ENCODE measurements at regions not wholly inside any gene's neighbourhood (a gene's known extent, or its start where the extent isn't known, plus 50 kb on each side); places are given as distances from the start of the nearest gene placed in this dataset.

GRCh38 chr4:15149839-15150592, 147.7 kb downstream of the CPEB2 start:
- Mint-ChIP-seq H3K4me1 (ENCODE audit: low read depth) (no peaks in the 10 kb centered on the region), H3K27ac (no peak overlapping the region), H3K4me3 (no peak overlapping the region), H3K27me3 (peaks cover 2% of the 10 kb centered on the region), H3K9me3 (peaks cover 1% of the 10 kb centered on the region), H3K36me3 (no peaks in the 10 kb centered on the region)
- DNase-seq = no peak
- intact Hi-C loops (cut with micrococcal nuclease) = no loop called here
- POLR2A ChIA-PET = no interaction called here
- CTCF ChIA-PET = no interaction called here

GRCh38 chr4:15150631-15151030, 148.3 kb downstream of the CPEB2 start:
- no peaks in the 10 kb centered on the region for H3K36me3 Mint-ChIP-seq
- CTCF ChIA-PET = no interaction called here
- H3K4me1 Mint-ChIP-seq (ENCODE audit: low read depth) = no peaks in the 10 kb centered on the region
- H3K27me3 Mint-ChIP-seq = peaks cover 2% of the 10 kb centered on the region
- intact Hi-C loops (cut with micrococcal nuclease) = no loop called here
- no peak for DNase-seq
- H3K27ac Mint-ChIP-seq = no peak overlapping the region
- H3K4me3 Mint-ChIP-seq = no peak overlapping the region
- POLR2A ChIA-PET = no interaction called here
- H3K9me3 Mint-ChIP-seq = peaks cover 3% of the 10 kb centered on the region

GRCh38 chr4:15151033-15151432, 148.8 kb downstream of the CPEB2 start:
- intact Hi-C loops (cut with micrococcal nuclease) = no loop called here
- no peak overlapping the region for H3K27ac Mint-ChIP-seq

GRCh38 chr4:15153662-15154061, 151.4 kb downstream of the CPEB2 start:
- H3K27ac Mint-ChIP-seq = no peak overlapping the region
- no peaks in the 10 kb centered on the region for H3K36me3 Mint-ChIP-seq
- H3K9me3 Mint-ChIP-seq = peaks cover 3% of the 10 kb centered on the region
- no peaks in the 10 kb centered on the region for H3K4me1 Mint-ChIP-seq (ENCODE audit: low read depth)
- H3K27me3 Mint-ChIP-seq = peaks cover 3% of the 10 kb centered on the region
- CTCF ChIA-PET = no interaction called here
- POLR2A ChIA-PET = no interaction called here
- intact Hi-C loops (cut with micrococcal nuclease) = no loop called here
- no peak overlapping the region for H3K4me3 Mint-ChIP-seq
- no peak for DNase-seq

More at GRCh38 chr4:15151033-15151432, 148.8 kb downstream of the CPEB2 start:
- DNase-seq = no peak
- H3K27me3 Mint-ChIP-seq = peaks cover 2% of the 10 kb centered on the region
- H3K9me3 Mint-ChIP-seq = peaks cover 3% of the 10 kb centered on the region
- ChIA-PET POLR2A (no interaction called here), CTCF (no interaction called here)
- no peak overlapping the region for H3K4me3 Mint-ChIP-seq
- H3K4me1 Mint-ChIP-seq (ENCODE audit: low read depth) = no peaks in the 10 kb centered on the region
- no peaks in the 10 kb centered on the region for H3K36me3 Mint-ChIP-seq

- Mint-ChIP-seq H3K4me3 (no peak overlapping the region), H3K27ac (no peak overlapping the region), H3K9me3 (peaks cover 3% of the 10 kb centered on the region), H3K4me1 (ENCODE audit: low read depth) (no peaks in the 10 kb centered on the region), H3K36me3 (no peaks in the 10 kb centered on the region), H3K27me3 (peaks cover 15% of the 10 kb centered on the region)
- DNase-seq = no peak
- intact Hi-C loops (cut with micrococcal nuclease) = no loop called here
- CTCF ChIA-PET = interaction anchor here (0.6 kb wide), 1 partner anchor 311 kb away, joined by 3 read pairs; the partner anchor contains the start of gene CC2D2A
- POLR2A ChIA-PET = no interaction called here
Observed at GRCh38 chr4:15158406-15159091, 156.3 kb downstream of the CPEB2 start.

GRCh38 chr4:15159477-15160019, 157.3 kb downstream of the CPEB2 start:
- H3K27ac Mint-ChIP-seq = no peak overlapping the region
- intact Hi-C loops (cut with micrococcal nuclease) = no loop called here
- DNase-seq = no peak
- ChIA-PET POLR2A (no interaction called here), CTCF (no interaction called here)
- peaks cover 3% of the 10 kb centered on the region for H3K9me3 Mint-ChIP-seq
- H3K4me1 Mint-ChIP-seq (ENCODE audit: low read depth) = no peaks in the 10 kb centered on the region
- H3K36me3 Mint-ChIP-seq = no peaks in the 10 kb centered on the region
- H3K4me3 Mint-ChIP-seq = no peak overlapping the region
- peaks cover 16% of the 10 kb centered on the region for H3K27me3 Mint-ChIP-seq

GRCh38 chr4:15161439-15161838, 159.2 kb downstream of the CPEB2 start:
- POLR2A ChIA-PET = no interaction called here
- intact Hi-C loops (cut with micrococcal nuclease) = no loop called here
- H3K27me3 Mint-ChIP-seq = peaks cover 18% of the 10 kb centered on the region
- H3K36me3 Mint-ChIP-seq = no peaks in the 10 kb centered on the region
- DNase-seq = no peak
- H3K4me3 Mint-ChIP-seq = no peak overlapping the region
- H3K9me3 Mint-ChIP-seq = no peaks in the 10 kb centered on the region
- no peaks in the 10 kb centered on the region for H3K4me1 Mint-ChIP-seq (ENCODE audit: low read depth)
- no peak overlapping the region for H3K27ac Mint-ChIP-seq
- CTCF ChIA-PET = no interaction called here

GRCh38 chr4:15162046-15162445, 159.8 kb downstream of the CPEB2 start:
- Mint-ChIP-seq H3K4me1 (ENCODE audit: low read depth) (no peaks in the 10 kb centered on the region), H3K4me3 (no peak overlapping the region), H3K9me3 (no peaks in the 10 kb centered on the region), H3K27ac (no peak overlapping the region), H3K36me3 (no peaks in the 10 kb centered on the region), H3K27me3 (peaks cover 18% of the 10 kb centered on the region)
- ChIA-PET CTCF (no interaction called here), POLR2A (no interaction called here)
- intact Hi-C loops (cut with micrococcal nuclease) = no loop called here
- no peak for DNase-seq

- ChIA-PET POLR2A (no interaction called here), CTCF (interaction anchor here (0.6 kb wide), 1 partner anchor 154 kb away, joined by 3 read pairs; no protein-coding TSS in a partner anchor)
- DNase-seq = no peak
- intact Hi-C loops (cut with micrococcal nuclease) = loop anchor here (1.0 kb wide), 1 partner anchor 1506 kb away; no protein-coding TSS in a partner anchor
- Mint-ChIP-seq H3K9me3 (no peaks in the 10 kb centered on the region), H3K4me1 (ENCODE audit: low read depth) (no peaks in the 10 kb centered on the region), H3K27me3 (peaks cover 17% of the 10 kb centered on the region), H3K36me3 (no peaks in the 10 kb centered on the region), H3K4me3 (no peak overlapping the region), H3K27ac (no peak overlapping the region)
Observed at GRCh38 chr4:15162465-15163283, 160.4 kb downstream of the CPEB2 start.

- no peaks in the 10 kb centered on the region for H3K36me3 Mint-ChIP-seq
- CTCF ChIA-PET = interaction anchor here (0.6 kb wide), 1 partner anchor 155 kb away, joined by 3 read pairs; no protein-coding TSS in a partner anchor
- no peaks in the 10 kb centered on the region for H3K9me3 Mint-ChIP-seq
- peaks cover 15% of the 10 kb centered on the region for H3K27me3 Mint-ChIP-seq
- no peak overlapping the region for H3K27ac Mint-ChIP-seq
- no peaks in the 10 kb centered on the region for H3K4me1 Mint-ChIP-seq (ENCODE audit: low read depth)
- intact Hi-C loops (cut with micrococcal nuclease) = loop anchor here (1.0 kb wide), 1 partner anchor 1507 kb away; no protein-coding TSS in a partner anchor
- POLR2A ChIA-PET = no interaction called here
- DNase-seq = no peak
- no peak overlapping the region for H3K4me3 Mint-ChIP-seq
Observed at GRCh38 chr4:15163284-15163645, 161.0 kb downstream of the CPEB2 start.

GRCh38 chr4:15164571-15164970, 162.3 kb downstream of the CPEB2 start:
- Mint-ChIP-seq H3K9me3 (no peaks in the 10 kb centered on the region), H3K4me3 (no peak overlapping the region), H3K27me3 (peaks cover 15% of the 10 kb centered on the region), H3K36me3 (no peaks in the 10 kb centered on the region), H3K4me1 (ENCODE audit: low read depth) (no peaks in the 10 kb centered on the region), H3K27ac (no peak overlapping the region)
- intact Hi-C loops (cut with micrococcal nuclease) = no loop called here
- ChIA-PET CTCF (no interaction called here), POLR2A (no interaction called here)
- DNase-seq = no peak

- POLR2A ChIA-PET = no interaction called here
- intact Hi-C loops (cut with micrococcal nuclease) = no loop called here
Observed at GRCh38 chr4:15167743-15168142, 165.5 kb downstream of the CPEB2 start.

More at GRCh38 chr4:15167743-15168142, 165.5 kb downstream of the CPEB2 start:
- Mint-ChIP-seq H3K4me1 (ENCODE audit: low read depth) (no peaks in the 10 kb centered on the region), H3K4me3 (no peak overlapping the region), H3K36me3 (no peaks in the 10 kb centered on the region), H3K27me3 (peaks cover 17% of the 10 kb centered on the region), H3K27ac (no peak overlapping the region), H3K9me3 (peaks cover 8% of the 10 kb centered on the region)
- no peak for DNase-seq
- CTCF ChIA-PET = no interaction called here
